AG08395 (cell line): ENCODE measurements at regions not wholly inside any gene's neighbourhood (a gene's known extent, or its start where the extent isn't known, plus 50 kb on each side); places are given as distances from the start of the nearest gene placed in this dataset.

Experiments
- DNase-seq: peaks from one replicate; pipeline ENCODE4 v3.0.0; 2012; ENCODE audit warnings: mixed read lengths, low spot score

DNA sequence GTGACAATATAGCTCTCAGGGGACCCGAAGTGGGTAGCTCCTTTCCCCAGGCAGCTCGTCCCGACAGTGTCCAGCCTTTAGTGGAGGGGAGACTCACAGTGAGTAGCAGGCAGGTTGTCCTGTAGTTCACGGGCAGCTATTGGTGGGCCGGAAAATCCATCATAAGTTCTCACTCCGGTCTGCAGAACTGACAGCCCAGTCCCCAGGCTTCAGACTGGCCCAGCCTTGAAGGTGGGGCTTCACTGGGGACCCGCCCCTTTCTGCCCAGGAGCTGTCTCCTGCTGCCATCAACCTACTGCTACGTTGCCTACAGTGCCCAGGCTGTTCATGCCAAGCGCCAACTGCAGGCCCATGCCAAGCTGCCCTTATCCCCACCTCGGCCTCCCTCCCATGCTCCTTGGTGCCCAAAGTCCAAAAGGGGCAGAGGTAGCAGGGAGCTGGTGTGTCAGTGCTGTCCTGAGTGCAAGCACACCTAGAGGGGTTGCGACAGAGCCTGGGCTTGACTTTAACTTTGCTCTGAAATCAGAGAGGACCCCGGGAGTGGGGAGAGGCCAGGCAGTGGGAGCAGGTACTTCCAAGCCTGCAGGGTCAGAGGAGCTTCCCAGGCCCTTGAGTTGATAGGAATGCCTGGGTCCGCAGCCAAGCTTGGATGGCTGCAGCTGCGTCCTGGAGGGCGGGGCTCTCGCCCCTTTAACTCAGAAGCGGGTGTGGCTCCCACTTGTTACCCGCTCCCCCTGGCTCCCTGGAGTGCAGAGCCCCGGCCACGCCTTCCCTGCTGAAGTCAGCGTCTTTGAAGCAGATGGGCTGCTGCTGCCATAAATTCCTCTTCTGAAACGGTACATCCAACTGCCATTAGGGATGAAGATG lies 1144.3 kb upstream of the NCAM2 start:
- no peak for DNase-seq

DNA sequence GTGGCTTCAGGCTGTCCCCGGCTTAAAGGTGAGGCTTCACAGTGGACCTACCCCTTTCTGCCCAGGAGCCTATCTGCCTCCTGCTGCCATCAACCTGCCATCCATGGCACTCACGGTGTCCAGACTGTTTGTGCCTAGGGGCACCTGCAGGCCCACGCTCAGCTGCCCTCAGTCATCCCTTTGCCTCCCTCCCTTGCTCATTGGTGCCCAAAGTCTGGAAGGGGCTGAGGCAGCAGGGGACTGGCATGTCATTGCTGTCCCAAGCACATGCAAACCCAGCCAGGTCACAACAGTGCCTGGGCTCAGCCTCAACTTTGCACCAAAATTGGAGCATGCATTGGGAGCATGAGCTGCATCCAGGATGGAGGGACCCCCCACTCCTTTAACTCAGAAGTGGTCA lies 1142.7 kb upstream of the NCAM2 start:
- DNase-seq = no peak

DNA sequence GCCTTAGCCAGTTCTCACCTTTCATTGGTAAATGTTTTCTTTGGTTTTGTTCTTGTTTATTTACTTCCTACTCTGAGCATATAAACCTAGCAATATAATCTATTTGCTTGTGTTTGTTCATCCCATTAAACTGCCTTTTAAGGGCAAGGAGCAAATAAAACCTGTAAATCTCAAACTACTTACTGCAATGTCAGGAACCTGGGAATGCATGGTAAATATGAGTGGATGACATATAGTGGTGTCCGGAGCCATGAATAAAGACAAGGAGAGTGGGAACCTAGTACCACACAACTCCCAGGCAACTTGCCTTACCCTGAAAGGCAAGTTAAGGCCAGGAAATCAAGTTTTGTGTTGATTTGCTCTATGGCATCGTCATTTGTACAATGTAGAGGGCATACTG lies 1133.7 kb upstream of the NCAM2 start:
- no peak for DNase-seq

DNA sequence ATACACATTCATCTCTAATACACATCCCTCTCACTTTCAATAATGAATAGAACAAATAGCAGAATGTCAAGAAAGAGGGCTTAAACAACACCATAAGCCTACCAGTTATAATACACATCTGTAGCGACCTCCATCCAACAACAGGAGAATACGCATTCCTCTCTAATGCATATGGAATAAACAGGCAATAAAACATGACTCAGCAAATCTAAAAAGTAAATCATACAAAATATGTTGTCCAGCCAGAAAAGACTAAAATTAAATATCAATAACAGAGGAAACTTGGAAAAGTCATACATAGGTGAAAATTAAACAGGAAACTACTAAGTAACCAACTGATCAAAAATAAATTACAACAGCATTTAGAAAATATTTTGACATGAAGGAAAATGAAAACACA lies 1127.5 kb upstream of the NCAM2 start:
- no peak for DNase-seq

DNA sequence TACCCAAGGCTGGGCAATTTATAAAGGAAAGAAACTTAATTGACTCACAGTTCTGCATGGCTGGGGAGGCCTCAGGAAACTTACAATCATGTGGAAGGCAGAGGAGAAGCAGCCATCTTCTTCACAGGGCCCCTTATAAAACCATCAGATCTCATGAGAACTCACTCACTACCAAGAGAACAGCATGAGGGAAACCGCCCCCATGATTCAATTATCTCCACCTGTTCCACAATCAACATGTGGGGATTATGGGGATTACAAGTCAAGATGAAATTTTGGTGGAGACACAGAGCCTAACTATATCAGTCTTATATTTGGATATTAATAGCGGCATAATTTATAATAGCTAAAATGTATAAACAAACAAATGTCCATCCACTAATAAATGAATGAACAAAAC lies 1123.7 kb upstream of the NCAM2 start:
- DNase-seq = no peak

DNA sequence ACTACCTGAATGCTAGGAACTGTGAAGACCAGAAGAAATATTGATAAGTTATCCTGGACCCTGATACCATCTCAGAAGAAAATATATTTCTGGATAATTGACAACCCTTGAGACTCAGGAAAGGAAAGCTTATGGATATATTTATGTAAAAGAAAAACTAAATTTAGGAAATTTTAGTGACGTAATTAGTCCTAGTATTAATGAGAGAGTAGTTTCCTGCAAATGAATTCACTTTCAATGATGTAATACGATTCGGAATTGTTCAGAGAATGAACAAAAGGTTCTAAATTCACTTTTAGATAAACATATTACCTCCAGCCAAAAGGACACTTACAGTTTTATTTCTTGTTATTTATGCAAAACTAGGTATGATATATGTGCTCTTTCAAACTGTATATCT lies 1120.1 kb upstream of the NCAM2 start:
- no peak for DNase-seq

DNA sequence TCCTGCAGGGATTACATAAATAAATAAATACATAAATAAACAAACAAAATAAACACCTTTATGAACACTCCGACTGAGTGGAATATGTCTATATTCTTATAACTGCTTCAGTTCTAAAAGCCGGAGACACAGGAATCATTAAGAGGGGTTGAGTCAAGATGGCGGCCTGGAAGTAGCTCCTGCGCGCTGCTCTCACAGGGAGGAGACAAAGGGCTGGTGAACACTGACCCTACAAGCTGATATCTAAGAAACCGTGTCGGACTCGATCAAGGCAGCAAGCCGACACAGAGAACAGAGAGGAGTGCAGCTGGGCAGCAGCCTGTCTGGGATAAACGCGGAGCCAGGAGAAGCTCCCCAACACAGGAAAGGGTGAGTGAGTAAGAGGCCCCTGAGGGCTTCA lies 1098.6 kb upstream of the NCAM2 start:
- DNase-seq = no peak

DNA sequence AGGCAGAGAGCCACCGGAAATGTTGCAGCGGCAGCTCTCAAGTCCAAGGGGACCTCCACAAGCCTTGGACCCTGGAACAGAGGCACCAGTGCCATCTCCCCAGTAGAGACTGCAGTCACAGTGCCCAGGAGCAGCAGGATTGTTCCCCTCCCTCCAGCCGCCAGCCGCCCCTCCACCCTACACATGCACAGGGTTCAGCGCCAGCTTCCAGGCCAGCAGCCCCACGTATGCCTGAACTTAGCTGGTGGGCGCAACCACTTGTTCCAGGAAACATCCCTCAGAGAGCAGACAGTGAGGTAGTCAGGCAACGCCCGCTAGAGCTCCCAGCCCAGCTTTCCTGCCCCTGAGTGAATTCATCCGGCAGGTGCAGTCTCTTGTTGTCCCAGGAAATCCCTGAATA lies 1098.1 kb upstream of the NCAM2 start:
- DNase-seq = no peak

DNA sequence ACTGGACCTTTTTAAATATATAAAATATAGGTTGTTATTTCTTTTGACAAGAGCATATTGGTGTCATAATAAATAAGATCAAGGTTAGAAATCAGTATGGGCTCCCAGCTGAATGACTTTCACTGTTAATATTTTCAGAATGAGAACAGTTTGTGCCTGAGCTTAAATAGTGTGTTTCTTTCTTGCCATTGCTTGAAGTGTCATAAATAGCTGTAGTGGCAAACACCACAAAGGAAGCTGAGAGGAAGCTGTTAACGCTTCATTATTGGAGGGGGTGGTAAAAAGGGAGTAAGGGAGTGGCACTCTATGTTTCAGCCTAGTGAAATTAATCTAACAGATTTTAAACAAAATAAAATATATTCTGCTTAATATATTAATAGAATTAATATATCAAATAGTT lies 1089.8 kb upstream of the NCAM2 start:
- no peak for DNase-seq

DNA sequence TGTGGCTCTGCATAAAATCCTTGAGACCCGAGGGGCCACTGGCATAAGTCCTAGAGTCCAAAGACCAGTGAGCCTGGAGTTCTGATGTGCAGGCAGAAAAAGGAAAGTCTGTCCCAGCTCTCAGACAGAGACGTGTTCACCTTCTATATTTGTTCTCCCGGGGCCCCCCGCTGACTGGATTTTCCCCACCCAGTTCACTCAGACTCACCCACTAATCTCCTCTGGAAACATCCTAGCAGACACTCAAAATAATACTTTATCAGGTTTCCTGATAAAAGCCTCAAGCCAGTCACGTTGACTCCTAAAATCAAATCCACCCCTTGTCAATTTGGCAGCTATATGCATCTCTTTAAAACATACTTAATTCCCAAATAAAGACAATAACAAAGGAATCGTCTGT lies 1084.2 kb upstream of the NCAM2 start:
- DNase-seq = no peak

DNA sequence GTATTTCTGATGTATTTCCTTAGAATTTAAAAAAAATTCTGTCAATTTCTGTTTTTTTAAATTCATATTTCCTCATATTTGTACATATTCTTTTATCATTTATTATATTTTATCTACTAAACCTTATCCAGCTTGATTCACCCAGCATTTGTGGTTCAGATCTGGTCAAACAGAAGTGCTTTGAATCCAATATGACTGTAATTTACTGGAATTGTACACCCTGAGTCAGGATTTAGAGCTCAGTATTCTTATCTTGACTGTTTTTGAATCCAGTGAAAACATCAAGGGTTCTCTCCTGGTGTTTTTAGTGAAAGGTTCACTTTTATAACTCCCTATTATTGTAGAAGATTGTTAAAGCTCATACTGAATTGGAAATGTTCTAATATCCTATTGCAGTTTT lies 1077.0 kb upstream of the NCAM2 start:
- no peak for DNase-seq

DNA sequence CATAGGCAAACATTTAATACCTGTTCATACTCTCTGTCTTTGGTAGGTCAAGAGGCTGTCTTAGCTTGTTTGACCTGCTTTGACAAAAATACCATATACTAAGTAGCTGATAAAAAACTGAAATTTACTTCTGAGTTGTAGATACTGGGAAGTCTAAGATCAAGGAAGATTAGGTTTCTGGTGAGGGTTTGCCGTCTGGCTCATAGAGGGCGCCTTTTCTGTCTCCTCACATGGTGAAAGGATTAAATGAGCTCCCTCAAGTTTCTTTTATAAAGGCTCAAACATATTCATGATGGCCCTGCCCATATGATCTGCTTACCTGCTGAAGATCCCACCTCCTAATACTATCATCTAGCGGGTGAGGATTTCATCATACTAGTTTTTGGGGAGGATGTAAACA lies 1076.1 kb upstream of the NCAM2 start:
- DNase-seq = no peak

DNA sequence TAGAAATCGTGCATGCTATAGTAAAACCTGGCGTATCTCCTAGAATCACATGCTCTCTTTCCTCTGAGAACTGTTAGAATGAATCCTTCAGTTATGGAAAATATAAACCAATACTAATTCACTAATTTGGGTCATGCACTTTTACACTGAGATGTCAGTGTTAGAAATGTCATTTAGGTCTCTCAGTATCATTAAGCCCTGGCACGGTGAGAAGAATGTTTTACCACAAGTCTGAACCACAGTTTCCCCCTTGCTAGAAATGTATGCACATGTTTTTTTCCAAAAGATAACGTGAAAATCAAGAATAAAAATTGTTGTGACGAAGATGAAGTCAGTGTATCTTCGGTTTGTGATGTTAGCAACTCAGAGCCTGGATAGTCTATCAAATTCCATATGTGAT lies 1062.7 kb upstream of the NCAM2 start:
- DNase-seq = no peak

DNA sequence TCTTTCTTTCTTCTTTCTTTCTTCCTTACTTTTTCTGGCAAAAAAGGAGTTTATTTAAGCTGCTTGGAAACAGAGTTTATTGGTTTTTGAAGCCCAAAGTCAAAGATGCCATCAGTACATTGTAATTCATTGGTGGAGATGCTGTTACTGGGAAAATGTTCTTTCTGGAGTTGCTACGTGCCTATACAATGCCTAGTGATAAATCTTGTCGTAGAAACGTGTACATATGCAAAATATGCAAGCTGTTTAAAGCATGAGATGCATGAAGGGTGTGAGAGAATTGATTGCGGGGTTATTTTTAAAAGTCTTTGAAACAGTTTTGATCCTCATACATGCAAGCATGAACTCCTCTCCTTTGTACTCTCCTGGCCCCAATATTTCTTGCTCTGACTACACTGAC lies 1060.6 kb upstream of the NCAM2 start:
- no peak for DNase-seq

DNA sequence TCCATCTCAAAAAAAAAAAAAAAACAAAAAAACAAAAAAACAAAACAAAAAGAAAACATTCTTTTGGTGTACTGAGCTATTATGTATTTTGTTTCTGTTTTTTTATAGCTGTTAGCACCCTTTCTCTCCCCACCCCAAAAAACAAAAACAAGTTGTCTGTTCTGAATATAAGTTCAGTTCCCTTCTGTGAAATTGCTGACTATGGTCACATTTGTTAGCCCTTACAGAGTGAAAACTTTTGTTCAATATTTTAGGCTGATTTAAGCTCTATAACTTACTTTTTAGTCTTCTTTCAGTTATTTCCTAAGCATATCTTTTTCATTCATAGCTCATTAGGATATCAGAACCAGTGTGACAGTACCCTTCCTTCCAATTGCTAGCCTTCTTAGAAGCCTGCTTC lies 1056.6 kb upstream of the NCAM2 start:
- no peak for DNase-seq

DNA sequence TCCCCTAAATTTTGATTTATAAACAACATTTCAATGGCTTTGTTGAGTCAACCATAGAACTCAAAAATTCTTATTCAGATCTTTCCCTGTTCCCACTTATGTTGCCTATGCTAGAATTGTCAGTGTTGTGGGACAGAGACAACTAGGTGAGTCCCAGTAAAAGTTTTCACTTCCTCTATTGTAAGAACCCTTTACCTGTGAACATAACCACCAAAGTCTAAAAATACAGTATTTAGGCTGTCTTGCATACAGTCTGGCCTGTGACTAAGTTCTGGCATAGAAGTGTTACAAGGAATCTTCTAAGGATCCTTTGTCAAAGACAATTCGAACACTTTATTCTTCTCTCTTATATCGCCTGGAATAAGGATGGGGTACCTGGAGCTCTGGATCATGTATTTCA lies 1047.9 kb upstream of the NCAM2 start:
- DNase-seq = no peak

DNA sequence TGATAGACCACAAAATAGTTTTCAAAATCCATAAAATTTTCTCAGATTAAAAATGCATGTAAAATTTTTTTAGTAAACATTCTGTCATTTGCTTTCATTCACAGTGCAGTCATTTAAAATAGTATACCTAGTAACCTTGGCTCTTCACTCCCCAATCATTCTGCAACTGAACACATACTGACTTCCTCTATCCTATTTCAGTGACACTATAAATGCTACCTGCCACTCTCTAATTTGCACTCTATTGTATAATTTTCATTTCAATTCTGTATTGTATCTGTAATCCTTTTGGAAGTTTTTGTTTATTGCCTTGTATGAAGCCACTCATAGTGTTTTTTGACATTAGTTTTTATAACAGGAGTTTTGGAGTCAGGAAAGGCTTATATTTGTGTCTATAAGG lies 1029.1 kb upstream of the NCAM2 start:
- no peak for DNase-seq

DNA sequence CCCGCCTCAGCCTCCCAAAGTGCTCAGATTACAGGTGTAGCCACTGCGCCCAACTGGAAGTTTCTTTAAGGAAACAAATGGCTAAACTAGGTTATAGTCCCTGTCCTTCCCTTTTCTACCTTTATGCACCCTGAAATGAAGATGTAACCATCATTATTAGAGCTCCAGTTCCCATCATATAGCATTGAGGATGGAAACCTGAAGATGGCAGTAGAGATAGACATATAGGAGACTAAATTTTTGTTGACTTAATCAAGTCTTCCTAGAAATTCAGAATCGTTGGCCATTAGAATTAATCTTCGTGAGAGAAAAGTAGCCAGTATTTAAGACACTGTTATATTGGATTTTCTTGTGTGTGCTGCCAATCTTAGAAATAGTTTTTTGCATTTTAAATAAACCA lies 1016.3 kb upstream of the NCAM2 start:
- DNase-seq = no peak

DNA sequence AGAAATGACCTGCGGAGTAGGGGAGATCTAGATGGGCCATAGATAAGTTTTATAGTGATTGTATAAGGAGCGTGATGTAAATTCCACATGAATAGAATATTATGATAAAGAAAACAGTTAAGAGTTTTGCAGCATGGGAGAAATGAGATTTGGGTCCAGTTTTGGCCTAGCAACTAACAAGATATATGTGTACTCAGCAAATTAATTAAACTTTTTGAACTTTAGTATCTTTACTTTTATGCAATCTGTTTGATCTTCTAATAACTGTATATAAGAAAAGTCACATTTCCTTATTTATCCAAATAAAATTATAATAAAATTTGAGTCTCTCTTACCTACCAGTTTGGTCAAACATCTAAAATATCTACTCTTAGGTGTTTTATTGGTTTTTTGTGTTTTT lies 1011.8 kb upstream of the NCAM2 start:
- DNase-seq = no peak

DNA sequence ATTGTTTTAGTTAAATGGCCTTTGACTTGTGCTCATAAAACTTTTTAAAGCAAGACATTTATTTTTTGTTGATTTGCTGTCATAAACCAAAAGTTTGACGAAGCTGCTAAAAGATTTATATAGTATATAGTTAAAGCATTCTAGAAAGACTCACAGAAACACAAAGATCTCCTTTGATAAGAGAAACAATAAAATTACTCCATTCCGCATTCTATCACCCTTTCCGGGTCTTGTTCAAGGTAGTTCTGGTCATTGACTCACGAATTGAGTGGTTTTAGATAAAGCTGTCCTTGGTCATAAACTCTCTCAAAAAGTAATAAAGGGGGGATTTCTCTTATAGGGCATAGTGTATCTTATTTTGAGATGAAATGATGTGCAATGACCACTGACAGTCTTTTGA lies 1010.5 kb upstream of the NCAM2 start:
- no peak for DNase-seq

DNA sequence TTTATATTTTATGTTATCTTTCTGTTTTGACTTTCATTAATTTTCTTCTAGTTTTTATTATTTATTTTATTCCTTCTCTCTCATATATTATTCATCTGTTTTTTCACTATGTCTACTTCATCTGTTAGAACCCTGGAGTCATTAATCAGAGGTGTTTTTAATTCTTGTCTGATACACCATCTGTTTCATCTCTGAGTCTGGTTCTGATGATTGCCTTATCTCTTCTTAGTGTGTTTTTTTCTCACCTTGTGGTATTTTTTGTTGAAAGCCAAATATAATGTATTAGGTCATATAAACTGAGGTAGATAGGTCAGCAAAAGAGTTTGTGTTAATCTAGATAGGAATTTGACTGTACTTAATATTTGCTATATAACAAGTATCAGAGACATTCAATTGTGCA lies 1005.7 kb upstream of the NCAM2 start:
- DNase-seq = no peak

DNA sequence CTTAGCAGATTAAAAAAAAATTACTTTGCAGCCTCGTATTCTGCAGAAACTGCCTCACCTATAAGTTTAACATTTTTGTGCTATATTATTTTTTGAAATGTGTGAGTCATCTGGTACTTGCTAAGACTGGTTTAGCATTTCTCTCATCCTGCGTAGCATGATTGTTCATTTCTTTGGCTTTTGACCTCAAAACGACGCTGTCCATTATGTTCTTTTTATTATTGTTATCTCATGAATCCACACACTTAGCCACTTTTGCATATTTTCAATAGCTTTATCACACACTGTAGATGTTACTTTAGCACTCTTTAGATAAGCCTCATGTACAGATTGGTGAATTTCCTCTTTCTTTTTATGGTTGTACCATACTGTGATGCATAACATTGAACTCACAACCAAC lies 1004.9 kb upstream of the NCAM2 start:
- DNase-seq = no peak

DNA sequence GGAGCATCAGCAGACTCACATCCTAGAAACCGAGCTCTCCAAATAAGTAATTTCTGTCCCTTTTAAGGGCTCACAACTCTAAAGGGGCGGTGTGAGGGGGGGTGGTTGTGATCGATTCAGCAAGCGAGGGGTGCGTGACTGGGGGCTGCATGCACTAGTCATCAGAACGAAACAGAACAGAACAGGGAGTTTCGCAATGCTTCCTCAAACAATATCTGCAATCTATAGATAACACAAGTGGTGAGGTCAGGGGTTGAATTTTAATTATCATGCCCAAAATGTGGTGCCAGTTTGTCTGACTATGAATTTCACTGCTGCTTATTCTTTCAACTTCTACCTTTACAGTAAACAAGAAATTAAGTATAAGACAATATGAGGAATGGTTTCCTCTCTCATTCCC lies 1003.0 kb upstream of the NCAM2 start:
- DNase-seq = no peak

DNA sequence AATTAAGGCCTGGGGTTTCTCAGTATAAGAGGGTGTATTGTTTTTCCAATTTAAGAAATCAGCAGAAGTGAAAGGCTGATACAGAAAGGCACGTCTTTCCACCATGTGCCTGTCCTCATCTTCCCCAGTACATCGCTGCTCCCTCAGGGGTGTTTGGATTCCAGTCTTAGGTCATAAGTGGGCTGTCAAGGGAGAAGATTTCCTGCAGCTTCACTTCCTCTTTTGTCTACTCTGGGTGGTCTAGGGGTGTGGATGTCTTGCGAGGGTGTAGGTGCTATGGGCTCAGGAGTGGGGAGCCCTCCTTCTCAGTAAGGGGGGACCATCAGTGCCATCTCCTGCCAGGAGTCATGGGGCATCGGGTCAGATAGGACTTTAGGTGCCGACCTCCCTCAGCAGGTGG lies 999.8 kb upstream of the NCAM2 start:
- DNase-seq = no peak
